ENCODE measurements at regions not wholly inside any gene's neighbourhood (a gene's known extent, or its start where the extent isn't known, plus 50 kb on each side); places are given as distances from the start of the nearest gene placed in this dataset.

GRCh38 chr11:43997022-43997660 is 50.6 kb upstream of the ACCSL start:
- ATAC-seq (ENCODE audit: low read depth) (no peak), DNase-seq (no peak)
- TF ChIP-seq CEBPB (IDR thresholded peaks at IDR 0.05; ENCODE audit: low read depth, low read length), result no peak
- no peak for TF ChIP-seq RAD21 (IDR thresholded peaks at IDR 0.05; ENCODE audit: low read length)
- no peak for TF ChIP-seq CHD1 (IDR thresholded peaks at IDR 0.05; ENCODE audit: low read depth, low read length)
- no peak for TF ChIP-seq MXI1 (IDR thresholded peaks at IDR 0.05; ENCODE audit: borderline replicate concordance, low read depth, low read length)
- no peak for TF ChIP-seq MAFK (IDR thresholded peaks at IDR 0.05; ENCODE audit: low read depth, low read length)
- no peak for TF ChIP-seq SMC3 (IDR thresholded peaks at IDR 0.05; ENCODE audit: low read depth, low read length)
- TF ChIP-seq BHLHE40 (IDR thresholded peaks at IDR 0.05; ENCODE audit: low read depth, low read length), result no peak
- no peak for TF ChIP-seq POLR2A (IDR thresholded peaks at IDR 0.05; ENCODE audit: low read depth, low read length)
- TF ChIP-seq CTCF (conservative IDR thresholded peaks at IDR 0.05; ENCODE audit: low read depth, low read length), result no peak
- TF ChIP-seq ELK1 (IDR thresholded peaks at IDR 0.05; ENCODE audit: borderline replicate concordance, low read depth, low read length), result no peak
- no peak for TF ChIP-seq NFE2L2 (IDR thresholded peaks at IDR 0.05; ENCODE audit: low read depth, low read length)
- no peak for TF ChIP-seq RFX5 (IDR thresholded peaks at IDR 0.05; ENCODE audit: low read depth, low read length)
- no peak for TF ChIP-seq USF2 (IDR thresholded peaks at IDR 0.05; ENCODE audit: low read depth, low read length)
- no peak for TF ChIP-seq FOS (IDR thresholded peaks at IDR 0.05; ENCODE audit: low read depth, low read length)
- POLR2A ChIA-PET (ENCODE audit: unreplicated experiment), result no interaction called here
- Histone ChIP-seq H3K27me3 (ENCODE audit: control insufficient read depth, insufficient read depth, low read length) (peaks cover 18% of the 10 kb centered on the region), H2BK15ac (ENCODE audit: low read depth, low read length) (no peak overlapping the region), H3K27ac (ENCODE audit: insufficient read depth, low read length) (no peak overlapping the region), H2AFZ (replicated peaks; ENCODE audit: low read length, poor library complexity) (no peak overlapping the region), H3K36me3 (ENCODE audit: control insufficient read depth, insufficient read depth, low read length) (no peaks in the 10 kb centered on the region), H4K91ac (ENCODE audit: insufficient read depth, low read depth, low read length) (no peak overlapping the region), H2BK120ac (ENCODE audit: low read depth, low read length) (no peak overlapping the region), H3K14ac (replicated peaks; ENCODE audit: low read depth, low read length) (no peak overlapping the region), H4K20me1 (ENCODE audit: insufficient read depth, low read length) (no peaks in the 10 kb centered on the region), H3K4me2 (ENCODE audit: low read depth, low read length) (no peak overlapping the region), H3K4ac (ENCODE audit: low read depth, low read length) (no peak overlapping the region), H3K9me3 (ENCODE audit: control insufficient read depth, insufficient read depth, low read length) (peaks cover 2% of the 10 kb centered on the region; the same call in 1 of the 2 replicates), H2AK9ac (replicated peaks; ENCODE audit: low read depth, low read length, poor library complexity) (no peak overlapping the region), H3K56ac (ENCODE audit: extremely low read depth, insufficient read depth, low read length) (no peak overlapping the region), H3K23ac (ENCODE audit: low read depth, low read length) (no peak overlapping the region), H3K18ac (ENCODE audit: low read depth, low read length) (no peak overlapping the region), H2BK20ac (ENCODE audit: low read depth, low read length) (no peak overlapping the region), H3K4me1 (ENCODE audit: control insufficient read depth, insufficient read depth, low read length) (no peaks in the 10 kb centered on the region), H3K9me1 (ENCODE audit: insufficient read depth, low read length) (no peaks in the 10 kb centered on the region), H2BK5ac (ENCODE audit: low read depth, low read length, poor library complexity, severe bottlenecking) (no peak overlapping the region), H3K4me3 (ENCODE audit: insufficient read depth, low read depth, low read length) (no peak overlapping the region), H4K8ac (ENCODE audit: low read depth in 2 of 2, low read length in 2 of 2) (no peak overlapping the region), H4K5ac (ENCODE audit: low read depth, low read length) (no peak overlapping the region), H3K9ac (ENCODE audit: low read depth, low read length) (no peak overlapping the region), H2AK5ac (ENCODE audit: low read depth, low read length) (no peak overlapping the region), H3K79me1 (ENCODE audit: low read depth in 1 of 2, low read length in 2 of 2) (no peaks in the 10 kb centered on the region)
- CTCF ChIA-PET, result no interaction called here
- in situ Hi-C loops (cut with MboI; ENCODE audit: low sequenced_read_pairs), result no loop called here
- intact Hi-C loops (cut with micrococcal nuclease), result no loop called here
- BruUV-seq (replicated peaks), result no TSS peak
- dilution Hi-C loops (cut with HindIII; ENCODE audit: low sequenced_read_pairs, unreplicated experiment), result no loop called here
- 89% methylated on average over 4 of the region's 15 CpGs; no CpG with 5 or more reads in 1 of the 2 experiments for WGBS, 2 experiments (ENCODE audit: extremely low coverage in 2 of 2, insufficient read length in 1 of 2)

Measured in IMR-90 (cell line).